CD8-positive, alpha-beta memory T cell (primary cell): ENCODE measurements at regions not wholly inside any gene's neighbourhood (a gene's known extent, or its start where the extent isn't known, plus 50 kb on each side); places are given as distances from the start of the nearest gene placed in this dataset.

Source experiments
- CTCF ChIA-PET: fragments of 350-600 bp; sonication (Branson Sonifier 250); formaldehyde crosslinking; loops from one replicate; lab custom pipeline; 2021; ENCODE audit warnings: antibody characterized with exemption; lab: Charles Lee
- POLR2A ChIA-PET: fragments of 350-600 bp; sonication (Branson Sonifier 250); formaldehyde crosslinking; loops from one replicate; lab custom pipeline; 2021; ENCODE audit warnings: antibody characterized with exemption; lab: Charles Lee
- DNase-seq, 5 donors: peaks; one replicate each; pipeline versions ENCODE4 v3.0.0 to v3.0.0-alpha.2; 2020 to 2022; ENCODE audit warnings: mixed read lengths in 1 of 5
- H3K27ac ChIP-seq: one replicate; pipeline ENCODE4 v1.7.0; 2013; ENCODE audit warnings: low read depth, mild to moderate bottlenecking, low read length, moderate library complexity
- H3K27me3 ChIP-seq: 2 replicates; pipeline ENCODE4 v1.7.0; 2013; ENCODE audit warnings: low read length, mild to moderate bottlenecking; ENCODE audit not compliant: insufficient read depth, poor library complexity, severe bottlenecking
- H3K36me3 ChIP-seq: 2 replicates; pipeline ENCODE4 v1.7.0; 2013; ENCODE audit warnings: mild to moderate bottlenecking, low read length, moderate library complexity; ENCODE audit not compliant: insufficient read depth
- H3K4me1 ChIP-seq: 2 replicates; pipeline ENCODE4 v1.7.0; 2013; ENCODE audit warnings: mild to moderate bottlenecking, low read length, moderate library complexity; ENCODE audit not compliant: insufficient read depth
- H3K4me3 ChIP-seq: 2 replicates; pipeline ENCODE4 v1.7.0; 2013; ENCODE audit warnings: mild to moderate bottlenecking, low read length
- H3K9me3 ChIP-seq: 2 replicates; pipeline ENCODE4 v1.7.0; 2013; ENCODE audit warnings: mild to moderate bottlenecking, low read length
- H3K27ac Mint-ChIP-seq, 8 donors: one replicate each; pipeline ENCODE4 v1.8.0; 2020 to 2021; ENCODE audit warnings: mixed read lengths in 8 of 8, mild to moderate bottlenecking in 6 of 8, inconsistent platforms in 3 of 8, moderate library complexity in 3 of 8
- H3K27me3 Mint-ChIP-seq, 2 donors: one replicate each; pipeline ENCODE4 v1.8.0; 2020 to 2021; ENCODE audit warnings: mixed read lengths in 2 of 2, mild to moderate bottlenecking in 1 of 2, moderate library complexity in 1 of 2
- H3K36me3 Mint-ChIP-seq, 3 donors: one replicate each; pipeline ENCODE4 v1.8.0; 2020 to 2021; ENCODE audit warnings: mixed read lengths in 3 of 3, inconsistent platforms in 1 of 3, mild to moderate bottlenecking in 1 of 3
- H3K4me1 Mint-ChIP-seq, 3 donors: one replicate each; pipeline ENCODE4 v1.8.0; 2020 to 2021; ENCODE audit warnings: mixed read lengths in 3 of 3, inconsistent platforms in 1 of 3, mild to moderate bottlenecking in 1 of 3
- H3K4me3 Mint-ChIP-seq, 7 donors: one replicate each; pipeline ENCODE4 v1.8.0; 2020 to 2021; ENCODE audit warnings: mixed read lengths in 7 of 7, mild to moderate bottlenecking in 6 of 7, moderate library complexity in 4 of 7, inconsistent platforms in 2 of 7
- H3K9me3 Mint-ChIP-seq, 5 donors: one replicate each; pipeline ENCODE4 v1.8.0; 2020 to 2022; ENCODE audit warnings: mixed read lengths in 5 of 5, mild to moderate bottlenecking in 3 of 5, moderate library complexity in 2 of 5, inconsistent platforms in 1 of 5

- no peak overlapping the region for H3K4me3 Mint-ChIP-seq
- H3K27me3 Mint-ChIP-seq: peaks cover 0 to 18% of the 10 kb centered on the region in 2 donors
- H3K36me3 Mint-ChIP-seq: no peaks in the 10 kb centered on the region
- ChIA-PET CTCF (no interaction called here), POLR2A (no interaction called here)
- DNase-seq: no peak
- no peak overlapping the region for H3K4me3 ChIP-seq
- H3K9me3 ChIP-seq: no peaks in the 10 kb centered on the region
- no peaks in the 10 kb centered on the region for H3K27me3 ChIP-seq
- H3K9me3 Mint-ChIP-seq: peaks cover 0 to 5% (median 0%) of the 10 kb centered on the region in 5 donors
- H3K36me3 ChIP-seq: no peaks in the 10 kb centered on the region
- no peak overlapping the region for H3K27ac Mint-ChIP-seq
- H3K27ac ChIP-seq: no peak overlapping the region
- no peaks in the 10 kb centered on the region for H3K4me1 ChIP-seq
- no peaks in the 10 kb centered on the region for H3K4me1 Mint-ChIP-seq
Observed at GRCh38 chr13:42685751-42686150, 95.6 kb upstream of the FAM216B start.

- peaks cover 0 to 5% (median 0%) of the 10 kb centered on the region in 5 donors for H3K9me3 Mint-ChIP-seq
- no peaks in the 10 kb centered on the region for H3K36me3 Mint-ChIP-seq
- H3K4me1 ChIP-seq: no peaks in the 10 kb centered on the region
- CTCF ChIA-PET: no interaction called here
- H3K27me3 ChIP-seq: no peaks in the 10 kb centered on the region
- no peak overlapping the region for H3K4me3 ChIP-seq
- POLR2A ChIA-PET: no interaction called here
- peaks cover 0 to 14% of the 10 kb centered on the region in 2 donors for H3K27me3 Mint-ChIP-seq
- DNase-seq: no peak
- H3K4me1 Mint-ChIP-seq: no peaks in the 10 kb centered on the region
- H3K4me3 Mint-ChIP-seq: no peak overlapping the region
- no peak overlapping the region for H3K27ac Mint-ChIP-seq
- H3K27ac ChIP-seq: no peak overlapping the region
- H3K9me3 ChIP-seq: no peaks in the 10 kb centered on the region
- H3K36me3 ChIP-seq: no peaks in the 10 kb centered on the region
Observed at GRCh38 chr13:42686165-42686564, 95.2 kb upstream of the FAM216B start.

- Mint-ChIP-seq H3K27ac (no peak overlapping the region), H3K27me3 (peaks cover 6 to 11% of the 10 kb centered on the region in 2 donors), H3K9me3 (peaks cover 0 to 5% (median 0%) of the 10 kb centered on the region in 5 donors), H3K4me1 (no peaks in the 10 kb centered on the region), H3K36me3 (no peaks in the 10 kb centered on the region), H3K4me3 (no peak overlapping the region)
- Histone ChIP-seq H3K4me1 (no peaks in the 10 kb centered on the region), H3K27ac (no peak overlapping the region), H3K9me3 (no peaks in the 10 kb centered on the region), H3K36me3 (no peaks in the 10 kb centered on the region), H3K27me3 (no peaks in the 10 kb centered on the region), H3K4me3 (no peak overlapping the region)
- ChIA-PET POLR2A (no interaction called here), CTCF (no interaction called here)
- DNase-seq: no peak
Observed at GRCh38 chr13:42688821-42689220, 92.6 kb upstream of the FAM216B start.

- Histone ChIP-seq H3K4me3 (no peak overlapping the region), H3K9me3 (no peaks in the 10 kb centered on the region), H3K27me3 (no peaks in the 10 kb centered on the region), H3K36me3 (no peaks in the 10 kb centered on the region), H3K4me1 (no peaks in the 10 kb centered on the region), H3K27ac (no peak overlapping the region)
- H3K4me3 Mint-ChIP-seq: no peak overlapping the region
- CTCF ChIA-PET: no interaction called here
- peaks cover 0 to 2% (median 0%) of the 10 kb centered on the region in 5 donors for H3K9me3 Mint-ChIP-seq
- no peak for DNase-seq
- H3K36me3 Mint-ChIP-seq: no peaks in the 10 kb centered on the region
- POLR2A ChIA-PET: no interaction called here
- no peak overlapping the region for H3K27ac Mint-ChIP-seq
- no peaks in the 10 kb centered on the region for H3K4me1 Mint-ChIP-seq
- peaks cover 11 to 43% of the 10 kb centered on the region in 2 donors for H3K27me3 Mint-ChIP-seq
Observed at GRCh38 chr13:42696191-42696590, 85.2 kb upstream of the FAM216B start.

- Mint-ChIP-seq H3K9me3 (no peaks in the 10 kb centered on the region), H3K27me3 (peaks cover 6 to 42% of the 10 kb centered on the region in 2 donors), H3K4me3 (no peak overlapping the region), H3K4me1 (no peaks in the 10 kb centered on the region), H3K27ac (no peak overlapping the region), H3K36me3 (no peaks in the 10 kb centered on the region)
- Histone ChIP-seq H3K9me3 (no peaks in the 10 kb centered on the region), H3K4me1 (no peaks in the 10 kb centered on the region), H3K27ac (no peak overlapping the region), H3K27me3 (no peaks in the 10 kb centered on the region), H3K4me3 (no peak overlapping the region), H3K36me3 (no peaks in the 10 kb centered on the region)
- DNase-seq: no peak
- ChIA-PET CTCF (no interaction called here), POLR2A (no interaction called here)
Observed at GRCh38 chr13:42699912-42700311, 81.5 kb upstream of the FAM216B start.

- H3K36me3 ChIP-seq: no peaks in the 10 kb centered on the region
- no peaks in the 10 kb centered on the region for H3K9me3 ChIP-seq
- Mint-ChIP-seq H3K9me3 (peaks cover 0 to 2% (median 0%) of the 10 kb centered on the region in 5 donors), H3K36me3 (no peaks in the 10 kb centered on the region), H3K27me3 (peaks cover 10 to 38% of the 10 kb centered on the region in 2 donors), H3K4me3 (no peak overlapping the region), H3K4me1 (no peaks in the 10 kb centered on the region), H3K27ac (no peak overlapping the region)
- ChIA-PET POLR2A (no interaction called here), CTCF (no interaction called here)
- DNase-seq: no peak
- H3K4me3 ChIP-seq: no peak overlapping the region
- H3K4me1 ChIP-seq: no peaks in the 10 kb centered on the region
- H3K27me3 ChIP-seq: no peaks in the 10 kb centered on the region
- H3K27ac ChIP-seq: no peak overlapping the region
Observed at GRCh38 chr13:42702716-42703115, 78.7 kb upstream of the FAM216B start.

GRCh38 chr13:42703740-42704139 lies 77.6 kb upstream of the FAM216B start:
- Mint-ChIP-seq H3K4me3 (no peak overlapping the region), H3K9me3 (peaks cover 0 to 2% (median 0%) of the 10 kb centered on the region in 5 donors), H3K27ac (no peak overlapping the region), H3K27me3 (peaks cover 9 to 37% of the 10 kb centered on the region in 2 donors), H3K4me1 (no peaks in the 10 kb centered on the region), H3K36me3 (no peaks in the 10 kb centered on the region)
- CTCF ChIA-PET: no interaction called here
- POLR2A ChIA-PET: no interaction called here
- Histone ChIP-seq H3K27ac (no peak overlapping the region), H3K27me3 (no peaks in the 10 kb centered on the region), H3K4me1 (no peaks in the 10 kb centered on the region), H3K9me3 (no peaks in the 10 kb centered on the region), H3K4me3 (no peak overlapping the region), H3K36me3 (no peaks in the 10 kb centered on the region)
- DNase-seq: no peak

- H3K36me3 ChIP-seq: no peaks in the 10 kb centered on the region
- ChIA-PET POLR2A (no interaction called here), CTCF (no interaction called here)
- no peaks in the 10 kb centered on the region for H3K4me1 Mint-ChIP-seq
- no peak overlapping the region for H3K27ac ChIP-seq
- peaks cover 9 to 30% of the 10 kb centered on the region in 2 donors for H3K27me3 Mint-ChIP-seq
- H3K36me3 Mint-ChIP-seq: no peaks in the 10 kb centered on the region
- H3K4me3 Mint-ChIP-seq: no peak overlapping the region
- DNase-seq: no peak
- H3K9me3 ChIP-seq: no peaks in the 10 kb centered on the region
- H3K9me3 Mint-ChIP-seq: peaks cover 0 to 2% (median 0%) of the 10 kb centered on the region in 5 donors
- no peaks in the 10 kb centered on the region for H3K27me3 ChIP-seq
- no peak overlapping the region for H3K4me3 ChIP-seq
- H3K27ac Mint-ChIP-seq: no peak overlapping the region
- no peaks in the 10 kb centered on the region for H3K4me1 ChIP-seq
Observed at GRCh38 chr13:42706286-42706685, 75.1 kb upstream of the FAM216B start.

- ChIA-PET POLR2A (no interaction called here), CTCF (no interaction called here)
- H3K27me3 Mint-ChIP-seq: peaks cover 9 to 30% of the 10 kb centered on the region in 2 donors
- no peaks in the 10 kb centered on the region for H3K27me3 ChIP-seq
- H3K36me3 ChIP-seq: no peaks in the 10 kb centered on the region
- H3K4me1 Mint-ChIP-seq: no peaks in the 10 kb centered on the region
- no peak overlapping the region for H3K4me3 ChIP-seq
- no peak overlapping the region for H3K4me3 Mint-ChIP-seq
- no peak overlapping the region for H3K27ac ChIP-seq
- DNase-seq: no peak
- no peak overlapping the region for H3K27ac Mint-ChIP-seq
- peaks cover 0 to 2% (median 0%) of the 10 kb centered on the region in 5 donors for H3K9me3 Mint-ChIP-seq
- no peaks in the 10 kb centered on the region for H3K4me1 ChIP-seq
- H3K9me3 ChIP-seq: no peaks in the 10 kb centered on the region
- H3K36me3 Mint-ChIP-seq: no peaks in the 10 kb centered on the region
Observed at GRCh38 chr13:42707048-42707447, 74.3 kb upstream of the FAM216B start.
